GM12872 (cell line): ENCODE measurements at regions not wholly inside any gene's neighbourhood (a gene's known extent, or its start where the extent isn't known, plus 50 kb on each side); places are given as distances from the start of the nearest gene placed in this dataset.

Experiments
- TF ChIP-seq, protein P1 (sequence below): IDR thresholded peaks from 3 replicates; pipeline ENCODE4 v1.5.1; 2011; ENCODE audit warnings: low read depth, mild to moderate bottlenecking, low read length, moderate library complexity; ENCODE audit not compliant: insufficient read depth

- TF ChIP-seq, protein P1, sequence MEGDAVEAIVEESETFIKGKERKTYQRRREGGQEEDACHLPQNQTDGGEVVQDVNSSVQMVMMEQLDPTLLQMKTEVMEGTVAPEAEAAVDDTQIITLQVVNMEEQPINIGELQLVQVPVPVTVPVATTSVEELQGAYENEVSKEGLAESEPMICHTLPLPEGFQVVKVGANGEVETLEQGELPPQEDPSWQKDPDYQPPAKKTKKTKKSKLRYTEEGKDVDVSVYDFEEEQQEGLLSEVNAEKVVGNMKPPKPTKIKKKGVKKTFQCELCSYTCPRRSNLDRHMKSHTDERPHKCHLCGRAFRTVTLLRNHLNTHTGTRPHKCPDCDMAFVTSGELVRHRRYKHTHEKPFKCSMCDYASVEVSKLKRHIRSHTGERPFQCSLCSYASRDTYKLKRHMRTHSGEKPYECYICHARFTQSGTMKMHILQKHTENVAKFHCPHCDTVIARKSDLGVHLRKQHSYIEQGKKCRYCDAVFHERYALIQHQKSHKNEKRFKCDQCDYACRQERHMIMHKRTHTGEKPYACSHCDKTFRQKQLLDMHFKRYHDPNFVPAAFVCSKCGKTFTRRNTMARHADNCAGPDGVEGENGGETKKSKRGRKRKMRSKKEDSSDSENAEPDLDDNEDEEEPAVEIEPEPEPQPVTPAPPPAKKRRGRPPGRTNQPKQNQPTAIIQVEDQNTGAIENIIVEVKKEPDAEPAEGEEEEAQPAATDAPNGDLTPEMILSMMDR, result no peak
Measured at GRCh38 chr4:8738471-8738931, 133.1 kb downstream of the HMX1 start.

GRCh38 chr4:8737601-8738279, 133.9 kb downstream of the HMX1 start:
- TF ChIP-seq, protein P1, result no peak

DNA sequence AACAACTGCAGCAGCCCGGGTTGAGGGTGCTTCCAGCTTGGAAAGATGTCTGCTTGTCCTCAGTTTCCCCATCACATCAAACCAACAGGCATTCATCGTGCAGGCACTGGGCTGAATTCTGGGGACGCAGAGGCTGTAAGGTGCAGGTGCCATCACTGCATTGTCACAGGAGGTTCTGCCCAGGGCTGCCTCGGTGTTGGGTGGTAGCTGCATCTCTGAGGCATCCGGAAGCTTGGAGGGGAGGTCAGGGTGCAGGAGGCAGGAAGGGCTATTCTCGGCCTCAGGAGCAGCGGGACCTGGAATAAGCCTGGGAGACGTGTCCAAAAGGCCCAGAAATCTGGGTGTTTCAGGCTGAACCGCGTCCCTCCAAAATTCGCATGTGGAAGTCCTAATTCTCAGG, 134.6 kb downstream of the HMX1 start:
- TF ChIP-seq, protein P1, result no peak

GRCh38 chr4:8736090-8736825, 135.4 kb downstream of the HMX1 start:
- TF ChIP-seq, protein P1, result no peak

GRCh38 chr4:8735236-8736089, 136.2 kb downstream of the HMX1 start:
- TF ChIP-seq, protein P1, result no peak

- TF ChIP-seq, protein P1, result no peak
Measured at GRCh38 chr4:8732681-8733243, 138.9 kb downstream of the HMX1 start.

DNA sequence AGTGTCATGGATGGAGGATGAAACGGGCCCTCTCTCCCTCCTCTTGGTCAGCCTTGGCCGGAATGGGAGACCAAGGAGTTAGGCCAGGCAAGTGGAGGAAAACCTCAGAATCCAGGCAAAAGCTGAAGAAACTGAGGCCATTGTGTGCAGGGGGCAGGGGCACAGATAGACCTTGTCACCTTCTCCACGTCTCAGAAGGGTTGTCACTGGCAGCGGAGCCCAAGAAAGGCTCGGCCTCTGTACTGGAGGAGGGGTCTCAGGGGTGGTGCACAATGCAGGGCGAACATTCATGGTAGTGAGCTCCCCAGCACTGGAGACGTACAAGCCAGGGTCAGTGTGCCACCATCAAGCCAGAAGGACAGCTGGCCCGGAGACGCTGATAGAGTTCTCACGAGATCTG, 139.5 kb downstream of the CPZ start:
- TF ChIP-seq, protein P1, result no peak
